NCI-H460 (cell line): ENCODE measurements at regions not wholly inside any gene's neighbourhood (a gene's known extent, or its start where the extent isn't known, plus 50 kb on each side); places are given as distances from the start of the nearest gene placed in this dataset.
"Not testable (repeated sequence)": the region's sequence is repeated elsewhere in the genome, so short reads cannot be mapped to it uniquely, and the experiment has no call there.

Experiments used
- DNase-seq: peaks from one replicate; pipeline ENCODE4 v3.0.0-alpha.2; 2016; ENCODE audit warnings: low read depth; ENCODE audit errors: extremely low read depth

GRCh38 chr9:74117731-74118130 is 379.4 kb upstream of the RORB start:
- no peak for DNase-seq

GRCh38 chr9:74120061-74120460 is 377.1 kb upstream of the RORB start:
- DNase-seq, result no peak

- no peak for DNase-seq
Observed at GRCh38 chr9:74120470-74120869, 376.7 kb upstream of the RORB start.

- no peak for DNase-seq
Observed at GRCh38 chr9:74122216-74122615, 374.9 kb upstream of the RORB start.

- DNase-seq, result no peak
Observed at GRCh38 chr9:74122661-74123060, 374.5 kb upstream of the RORB start.

- no peak for DNase-seq
Observed at GRCh38 chr9:74125941-74126340, 371.2 kb upstream of the RORB start.

- no peak for DNase-seq
Observed at GRCh38 chr9:74132986-74133385, 364.1 kb upstream of the RORB start.

GRCh38 chr9:74133921-74134320 is 363.2 kb upstream of the RORB start:
- no peak for DNase-seq

GRCh38 chr9:74138182-74138581 is 359.0 kb upstream of the RORB start:
- no peak for DNase-seq

GRCh38 chr9:74140141-74140540 is 357.0 kb upstream of the RORB start:
- no peak for DNase-seq

- no peak for DNase-seq
Observed at GRCh38 chr9:74147906-74148305, 349.2 kb upstream of the RORB start.

GRCh38 chr9:74172874-74173273 is 324.3 kb upstream of the RORB start:
- DNase-seq, result no peak

GRCh38 chr9:74173284-74173683 is 323.9 kb upstream of the RORB start:
- DNase-seq, result no peak

- DNase-seq, result not testable (repeated sequence)
Observed at GRCh38 chr9:74197771-74198170, 299.4 kb upstream of the RORB start.

GRCh38 chr9:74205056-74205455 is 292.1 kb upstream of the RORB start:
- no peak for DNase-seq

GRCh38 chr9:74218385-74219063 is 278.6 kb upstream of the RORB start:
- no peak for DNase-seq

- no peak for DNase-seq
Observed at GRCh38 chr9:74220327-74220726, 276.8 kb upstream of the RORB start.

- DNase-seq, result no peak
Observed at GRCh38 chr9:74236857-74237256, 260.3 kb upstream of the RORB start.

GRCh38 chr9:74245866-74246497 is 251.2 kb upstream of the RORB start:
- no peak for DNase-seq

GRCh38 chr9:74255489-74255984 is 241.6 kb upstream of the RORB start:
- no peak for DNase-seq

- DNase-seq, result no peak
Observed at GRCh38 chr9:74275872-74276508, 221.1 kb upstream of the RORB start.

GRCh38 chr9:74277532-74277931 is 219.6 kb upstream of the RORB start:
- DNase-seq, result no peak
